Activated naive CD8-positive, alpha-beta T cell (primary cell): ENCODE measurements at regions not wholly inside any gene's neighbourhood (a gene's known extent, or its start where the extent isn't known, plus 50 kb on each side); places are given as distances from the start of the nearest gene placed in this dataset.

Experiments used
- H3K27ac Mint-ChIP-seq: one replicate; pipeline ENCODE4 v1.8.0; 2021; ENCODE audit warnings: mixed read lengths
- H3K27me3 Mint-ChIP-seq: one replicate; pipeline ENCODE4 v1.8.0; 2021; ENCODE audit warnings: mixed read lengths
- H3K36me3 Mint-ChIP-seq: one replicate; pipeline ENCODE4 v1.8.0; 2021; ENCODE audit warnings: mixed read lengths
- H3K4me1 Mint-ChIP-seq: one replicate; pipeline ENCODE4 v1.8.0; 2021; ENCODE audit warnings: low read depth, mixed read lengths
- H3K4me3 Mint-ChIP-seq: one replicate; pipeline ENCODE4 v1.8.0; 2021; ENCODE audit warnings: mild to moderate bottlenecking, mixed read lengths
- H3K9me3 Mint-ChIP-seq: one replicate; pipeline ENCODE4 v1.8.0; 2021; ENCODE audit warnings: low read depth, mixed read lengths

DNA sequence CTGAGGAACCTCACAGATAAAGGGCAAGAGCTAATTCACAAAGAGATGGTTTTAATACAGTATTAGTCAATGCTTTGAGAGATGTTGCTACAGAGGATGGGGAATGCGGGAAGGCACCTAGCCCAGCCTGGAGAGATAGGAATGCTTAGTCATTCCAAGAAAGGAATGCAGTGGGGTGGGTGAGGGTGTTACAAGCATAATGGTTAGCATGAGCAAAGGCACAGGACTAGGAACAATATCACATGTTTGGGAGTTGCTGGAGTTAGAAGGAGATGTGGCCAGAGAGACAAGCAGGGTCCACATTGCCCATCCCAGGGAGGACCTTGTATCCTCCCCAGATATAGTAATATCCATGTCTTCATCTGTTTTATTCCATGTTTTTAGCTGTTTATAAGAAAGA, 107.0 kb upstream of the OGFRL1 start:
- no peaks in the 10 kb centered on the region for H3K9me3 Mint-ChIP-seq
- no peak overlapping the region for H3K27ac Mint-ChIP-seq
- H3K36me3 Mint-ChIP-seq: no peaks in the 10 kb centered on the region
- peaks cover 14% of the 10 kb centered on the region for H3K27me3 Mint-ChIP-seq
- H3K4me1 Mint-ChIP-seq: no peaks in the 10 kb centered on the region
- H3K4me3 Mint-ChIP-seq: no peak overlapping the region

DNA sequence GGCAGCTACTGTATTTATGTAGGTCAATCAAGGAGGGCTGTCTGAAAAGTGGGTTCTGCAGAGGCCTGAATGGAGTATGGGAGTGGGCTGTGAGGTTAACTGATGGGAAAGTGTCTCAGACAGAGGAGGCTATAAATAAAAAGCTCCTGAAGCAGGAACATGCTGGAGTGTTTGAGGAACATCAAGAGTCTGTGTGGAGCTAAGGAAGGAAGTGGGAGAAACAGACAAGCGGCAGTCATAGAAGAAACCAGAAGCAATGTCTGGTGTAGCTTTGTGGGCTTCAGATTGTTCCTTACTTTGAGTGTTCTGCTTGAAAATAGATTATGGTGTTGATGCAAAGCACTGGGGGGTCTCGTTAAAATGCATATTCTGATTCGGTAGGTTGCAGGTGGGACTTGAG, 101.5 kb upstream of the OGFRL1 start:
- peaks cover 7% of the 10 kb centered on the region for H3K27me3 Mint-ChIP-seq
- H3K27ac Mint-ChIP-seq: no peak overlapping the region
- H3K4me3 Mint-ChIP-seq: no peak overlapping the region
- no peaks in the 10 kb centered on the region for H3K9me3 Mint-ChIP-seq
- no peaks in the 10 kb centered on the region for H3K36me3 Mint-ChIP-seq
- H3K4me1 Mint-ChIP-seq: no peaks in the 10 kb centered on the region

DNA sequence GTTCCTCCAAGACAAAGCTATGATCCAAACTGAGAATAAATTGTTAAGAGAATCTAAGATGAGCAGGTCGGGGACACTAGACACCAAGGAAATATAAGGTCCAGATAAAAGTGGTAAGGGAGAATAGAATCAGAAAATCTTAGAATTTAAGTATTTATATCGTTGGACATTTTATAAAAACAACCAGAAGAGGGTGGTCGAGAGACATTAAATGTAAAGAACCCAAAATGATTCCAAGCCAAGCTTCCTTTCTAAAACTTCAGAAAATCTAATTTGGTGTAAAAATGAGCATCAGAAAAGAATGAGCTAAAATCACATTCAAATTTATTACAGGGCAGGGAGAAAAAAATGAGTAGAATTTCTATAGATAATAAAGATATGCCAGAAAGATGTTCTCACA, 97.8 kb upstream of the OGFRL1 start:
- Mint-ChIP-seq H3K9me3 (no peaks in the 10 kb centered on the region), H3K4me1 (no peaks in the 10 kb centered on the region), H3K36me3 (no peaks in the 10 kb centered on the region)

DNA sequence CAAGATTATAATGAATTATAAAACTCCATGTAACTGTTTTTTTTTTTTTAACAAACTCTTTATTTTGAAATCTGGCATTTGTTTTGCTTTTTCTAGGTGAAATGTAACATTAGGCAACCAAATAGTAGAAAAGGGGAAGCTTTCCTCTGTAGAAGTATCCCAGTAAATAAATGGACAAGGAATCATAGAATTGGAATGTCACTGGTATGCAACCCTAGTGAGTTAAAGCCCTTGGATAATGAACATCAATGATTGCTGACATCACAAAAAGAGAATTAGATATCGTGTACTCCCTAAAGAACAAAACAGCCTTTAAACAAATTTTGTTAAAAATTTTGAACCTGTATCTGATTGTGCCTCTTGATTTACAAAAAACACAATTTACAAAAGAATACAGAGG, 93.9 kb upstream of the OGFRL1 start:
- H3K27ac Mint-ChIP-seq: no peak overlapping the region

More for the DNA sequence above, 97.8 kb upstream of the OGFRL1 start:
- H3K4me3 Mint-ChIP-seq: no peak overlapping the region
- peaks cover 2% of the 10 kb centered on the region for H3K27me3 Mint-ChIP-seq
- no peak overlapping the region for H3K27ac Mint-ChIP-seq

DNA sequence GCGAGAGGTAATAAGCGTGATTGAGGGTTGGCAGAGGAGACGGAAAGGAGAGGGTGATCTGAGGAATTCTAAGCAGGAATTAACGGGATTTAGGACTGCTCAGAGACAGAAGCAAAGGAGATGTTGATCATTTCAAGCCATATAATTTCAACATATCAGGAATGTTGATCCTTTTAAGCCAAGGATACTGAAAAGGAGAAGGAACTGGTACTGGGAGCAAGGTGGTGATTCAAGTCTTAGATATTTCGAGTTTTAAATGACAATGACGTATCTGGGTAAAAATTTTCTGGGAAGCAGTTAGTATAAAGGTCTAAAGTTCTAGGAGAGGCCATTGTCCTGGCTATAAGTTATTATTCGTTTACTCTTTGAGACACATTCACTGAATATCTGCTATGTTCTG, 91.3 kb upstream of the OGFRL1 start:
- no peaks in the 10 kb centered on the region for H3K9me3 Mint-ChIP-seq
- H3K27ac Mint-ChIP-seq: no peak overlapping the region
- H3K4me1 Mint-ChIP-seq: no peaks in the 10 kb centered on the region
- H3K4me3 Mint-ChIP-seq: no peak overlapping the region
- no peaks in the 10 kb centered on the region for H3K36me3 Mint-ChIP-seq
- H3K27me3 Mint-ChIP-seq: no peaks in the 10 kb centered on the region

More for the DNA sequence above, 93.9 kb upstream of the OGFRL1 start:
- H3K27me3 Mint-ChIP-seq: peaks cover 2% of the 10 kb centered on the region
- no peaks in the 10 kb centered on the region for H3K36me3 Mint-ChIP-seq
- H3K4me1 Mint-ChIP-seq: no peaks in the 10 kb centered on the region
- H3K4me3 Mint-ChIP-seq: no peak overlapping the region
- no peaks in the 10 kb centered on the region for H3K9me3 Mint-ChIP-seq

DNA sequence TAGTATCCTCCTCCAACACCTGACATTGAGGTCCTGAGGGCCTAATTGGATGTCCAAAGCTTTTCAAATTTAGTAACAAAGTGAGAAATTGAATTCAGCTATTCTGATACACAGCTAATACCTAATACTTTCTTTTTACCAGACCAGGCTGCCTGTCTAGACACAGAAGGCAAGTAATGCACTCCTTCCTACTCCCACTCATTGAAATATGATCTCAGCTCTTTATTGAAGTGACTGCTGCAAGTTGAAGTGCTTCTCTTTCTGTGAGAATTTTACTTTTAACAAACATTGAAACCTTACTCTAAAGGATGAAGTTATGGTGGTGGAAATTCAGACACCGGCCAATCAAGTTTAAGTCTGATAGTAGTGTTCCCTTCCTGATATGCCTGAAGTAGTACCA, 90.8 kb upstream of the OGFRL1 start:
- Mint-ChIP-seq H3K27ac (no peak overlapping the region), H3K27me3 (no peaks in the 10 kb centered on the region), H3K9me3 (no peaks in the 10 kb centered on the region)

DNA sequence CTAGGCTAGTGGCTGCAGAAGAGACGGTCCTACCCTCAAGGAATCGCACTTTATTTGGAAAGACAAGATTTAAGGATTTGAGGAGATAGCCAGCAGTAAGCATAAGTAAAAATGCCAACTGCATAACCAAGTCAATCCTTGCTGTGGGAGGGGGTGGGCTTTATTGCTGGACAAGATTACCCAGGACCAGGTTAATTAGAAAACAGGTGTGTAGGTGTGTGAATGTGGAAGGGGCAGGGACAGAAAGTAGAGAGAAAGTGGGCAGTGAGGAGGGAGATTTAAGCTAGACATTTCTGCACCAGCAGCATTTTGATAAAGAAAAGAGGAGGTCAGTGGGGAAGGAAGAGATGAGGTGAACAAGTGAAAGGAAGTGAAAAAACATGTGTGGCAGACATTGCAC, 89.7 kb upstream of the OGFRL1 start:
- no peaks in the 10 kb centered on the region for H3K4me1 Mint-ChIP-seq

More for the DNA sequence above, 90.8 kb upstream of the OGFRL1 start:
- Mint-ChIP-seq H3K36me3 (no peaks in the 10 kb centered on the region), H3K4me3 (no peak overlapping the region), H3K4me1 (no peaks in the 10 kb centered on the region)

DNA sequence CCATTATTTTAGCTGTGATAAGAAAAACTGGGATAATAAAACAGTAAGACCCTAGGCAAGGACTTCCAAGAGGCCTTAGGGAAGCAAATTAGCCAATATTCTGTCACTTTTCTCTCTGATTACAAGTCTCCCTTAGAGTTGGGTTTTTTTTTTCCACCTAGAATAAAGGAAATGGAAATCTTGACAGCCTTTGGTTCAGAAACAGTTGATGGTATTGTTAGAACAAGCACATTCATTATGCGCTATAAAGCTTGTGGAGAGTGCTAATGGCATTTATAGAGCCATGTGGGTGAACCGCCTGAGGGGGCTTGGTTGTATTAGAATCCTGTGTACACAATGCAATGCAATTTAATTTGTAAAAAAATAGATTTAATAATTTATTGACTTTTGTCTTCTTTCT, 88.9 kb upstream of the OGFRL1 start:
- Mint-ChIP-seq H3K9me3 (no peaks in the 10 kb centered on the region), H3K36me3 (no peaks in the 10 kb centered on the region), H3K27ac (no peak overlapping the region), H3K4me1 (no peaks in the 10 kb centered on the region), H3K4me3 (no peak overlapping the region), H3K27me3 (no peaks in the 10 kb centered on the region)

More for the DNA sequence above, 89.7 kb upstream of the OGFRL1 start:
- no peak overlapping the region for H3K27ac Mint-ChIP-seq
- H3K27me3 Mint-ChIP-seq: no peaks in the 10 kb centered on the region
- H3K9me3 Mint-ChIP-seq: no peaks in the 10 kb centered on the region
- no peak overlapping the region for H3K4me3 Mint-ChIP-seq
- no peaks in the 10 kb centered on the region for H3K36me3 Mint-ChIP-seq

DNA sequence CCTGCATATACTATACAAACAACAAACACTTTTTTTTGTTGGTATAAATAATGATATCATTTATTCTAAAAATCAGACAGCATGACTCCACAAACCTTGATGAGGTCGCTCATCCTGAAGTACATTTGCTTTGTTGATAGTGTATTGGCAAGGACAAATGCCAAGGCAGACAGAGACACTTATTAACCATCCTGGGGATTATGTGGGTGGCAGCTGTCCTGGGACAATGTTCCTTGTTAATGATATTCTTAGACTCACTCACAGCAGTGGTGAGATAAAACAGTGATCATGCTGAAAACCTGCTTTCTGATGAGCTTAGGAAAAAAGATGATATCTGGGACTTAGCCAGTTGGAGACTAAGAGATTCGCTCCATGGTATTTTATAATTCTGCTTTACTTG, 85.4 kb upstream of the OGFRL1 start:
- H3K27ac Mint-ChIP-seq: no peak overlapping the region
- H3K4me1 Mint-ChIP-seq: no peaks in the 10 kb centered on the region
- H3K36me3 Mint-ChIP-seq: no peaks in the 10 kb centered on the region
- peaks cover 1% of the 10 kb centered on the region for H3K27me3 Mint-ChIP-seq
- H3K4me3 Mint-ChIP-seq: no peak overlapping the region
- H3K9me3 Mint-ChIP-seq: no peaks in the 10 kb centered on the region

DNA sequence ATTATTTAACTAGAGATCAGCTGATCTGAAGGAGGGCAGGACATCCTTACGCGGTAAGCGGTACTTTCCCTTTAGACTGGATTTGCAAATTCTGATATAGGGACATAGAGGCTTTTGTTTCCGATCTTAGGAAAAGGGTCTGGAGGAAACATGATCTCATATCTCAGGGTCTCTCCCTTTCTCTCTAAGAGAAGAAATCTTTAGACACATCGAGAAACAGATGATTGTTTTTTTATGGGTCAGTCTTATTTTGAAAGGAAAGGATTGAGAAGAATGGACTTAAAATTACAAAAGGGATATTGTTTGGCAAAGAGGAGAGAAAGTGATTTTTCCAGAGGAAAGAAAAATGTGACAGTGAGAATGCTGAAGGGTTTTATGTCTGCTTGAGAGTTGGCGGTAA, 83.9 kb upstream of the OGFRL1 start:
- H3K27me3 Mint-ChIP-seq: peaks cover 1% of the 10 kb centered on the region
- H3K27ac Mint-ChIP-seq: no peak overlapping the region
- no peaks in the 10 kb centered on the region for H3K9me3 Mint-ChIP-seq
- no peaks in the 10 kb centered on the region for H3K4me1 Mint-ChIP-seq
- no peaks in the 10 kb centered on the region for H3K36me3 Mint-ChIP-seq
- no peak overlapping the region for H3K4me3 Mint-ChIP-seq

DNA sequence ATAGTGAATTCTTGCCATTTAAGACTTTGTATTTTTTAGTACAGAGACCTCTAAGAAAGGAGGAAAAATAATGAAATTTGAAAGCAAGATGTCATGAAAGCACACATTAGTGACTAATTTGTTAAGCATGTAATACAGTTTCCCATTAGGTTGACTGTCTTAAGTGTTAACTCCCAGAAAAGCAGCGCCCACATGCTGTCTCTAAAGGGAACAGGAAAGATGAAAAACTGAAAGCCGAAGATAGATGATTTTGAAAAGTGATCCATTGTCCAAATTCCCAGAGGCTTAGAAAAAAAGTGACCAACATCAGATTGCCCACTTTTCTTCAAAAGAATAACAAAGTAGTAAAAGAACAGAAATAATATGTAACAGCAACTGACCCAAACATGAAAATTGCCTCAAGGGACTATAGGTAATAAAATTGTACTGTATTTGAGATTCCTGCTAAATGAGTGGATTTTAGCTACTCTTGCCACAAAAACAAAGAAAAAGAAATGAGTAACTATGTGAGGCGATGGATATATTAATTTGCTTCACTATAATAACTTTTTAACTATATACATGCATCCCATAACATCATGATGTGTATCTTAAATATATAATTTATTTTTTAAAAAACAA, 83.2 kb upstream of the OGFRL1 start:
- no peaks in the 10 kb centered on the region for H3K36me3 Mint-ChIP-seq
- no peaks in the 10 kb centered on the region for H3K4me1 Mint-ChIP-seq
- no peak overlapping the region for H3K4me3 Mint-ChIP-seq
- peaks cover 1% of the 10 kb centered on the region for H3K27me3 Mint-ChIP-seq
- H3K9me3 Mint-ChIP-seq: no peaks in the 10 kb centered on the region
- no peak overlapping the region for H3K27ac Mint-ChIP-seq

DNA sequence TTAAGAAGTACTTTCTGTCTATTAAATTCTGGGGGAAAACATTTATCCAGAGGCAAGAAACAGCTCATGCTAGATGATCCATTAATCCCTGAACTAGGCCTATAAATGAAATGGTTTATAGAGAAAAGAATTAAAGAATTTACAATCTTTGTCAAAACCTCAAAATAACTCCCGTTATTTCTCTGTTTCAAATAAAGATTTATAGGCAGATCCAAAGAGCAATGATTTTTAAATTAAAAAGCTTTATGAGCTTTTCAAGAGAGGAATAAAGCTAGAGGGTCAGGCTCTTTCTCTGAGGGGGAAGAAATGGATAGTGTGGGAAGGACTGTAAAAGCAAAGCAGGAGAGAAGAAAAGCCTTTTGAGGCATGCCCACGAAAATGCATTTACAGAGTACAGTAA, 82.5 kb upstream of the OGFRL1 start:
- Mint-ChIP-seq H3K4me1 (no peaks in the 10 kb centered on the region), H3K4me3 (no peak overlapping the region), H3K9me3 (no peaks in the 10 kb centered on the region), H3K27me3 (peaks cover 1% of the 10 kb centered on the region), H3K36me3 (no peaks in the 10 kb centered on the region), H3K27ac (no peak overlapping the region)

DNA sequence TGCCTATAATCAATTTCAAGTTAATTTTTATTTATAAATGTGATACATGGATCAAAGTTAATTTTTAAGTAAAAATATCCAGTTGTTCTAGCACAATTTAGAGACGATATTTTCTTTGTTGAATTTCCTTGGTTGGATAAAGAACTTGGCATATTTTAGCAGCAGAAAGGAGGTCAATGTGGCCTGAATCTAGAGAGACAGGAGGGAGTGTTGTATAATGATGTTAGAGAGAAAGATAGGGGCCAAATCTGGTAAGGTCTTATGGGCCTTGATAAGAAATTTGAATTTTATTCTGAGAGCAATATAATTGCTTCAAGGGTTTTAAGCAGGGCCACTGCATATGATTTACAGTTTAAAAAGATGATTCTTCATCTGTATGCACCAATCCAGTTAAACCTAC, 79.4 kb upstream of the OGFRL1 start:
- H3K27ac Mint-ChIP-seq: no peak overlapping the region
- peaks cover 1% of the 10 kb centered on the region for H3K27me3 Mint-ChIP-seq
- no peaks in the 10 kb centered on the region for H3K9me3 Mint-ChIP-seq
- no peaks in the 10 kb centered on the region for H3K4me1 Mint-ChIP-seq
- no peaks in the 10 kb centered on the region for H3K36me3 Mint-ChIP-seq
- no peak overlapping the region for H3K4me3 Mint-ChIP-seq

DNA sequence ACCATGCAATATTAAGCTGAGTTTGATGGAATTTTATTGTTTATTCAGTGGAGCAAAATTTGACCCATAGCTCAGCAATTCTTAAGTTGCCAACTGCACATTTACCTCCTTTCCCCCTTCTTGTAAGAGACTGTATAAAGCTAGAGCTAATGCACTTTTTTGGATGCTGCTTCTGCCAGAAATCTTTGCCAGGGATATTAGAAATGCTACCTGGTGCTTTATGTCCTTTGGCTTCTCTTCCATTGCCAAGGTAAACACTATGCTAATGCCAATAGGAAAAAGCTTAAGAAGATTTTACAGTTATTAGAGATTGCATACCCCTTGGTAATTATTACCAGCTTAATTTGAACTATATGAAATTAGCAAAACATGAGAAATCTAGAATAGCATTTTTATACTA, 79.0 kb upstream of the OGFRL1 start:
- H3K4me1 Mint-ChIP-seq: no peaks in the 10 kb centered on the region
- H3K36me3 Mint-ChIP-seq: no peaks in the 10 kb centered on the region
- peaks cover 1% of the 10 kb centered on the region for H3K27me3 Mint-ChIP-seq
- H3K9me3 Mint-ChIP-seq: no peaks in the 10 kb centered on the region
- no peak overlapping the region for H3K4me3 Mint-ChIP-seq
- H3K27ac Mint-ChIP-seq: no peak overlapping the region

DNA sequence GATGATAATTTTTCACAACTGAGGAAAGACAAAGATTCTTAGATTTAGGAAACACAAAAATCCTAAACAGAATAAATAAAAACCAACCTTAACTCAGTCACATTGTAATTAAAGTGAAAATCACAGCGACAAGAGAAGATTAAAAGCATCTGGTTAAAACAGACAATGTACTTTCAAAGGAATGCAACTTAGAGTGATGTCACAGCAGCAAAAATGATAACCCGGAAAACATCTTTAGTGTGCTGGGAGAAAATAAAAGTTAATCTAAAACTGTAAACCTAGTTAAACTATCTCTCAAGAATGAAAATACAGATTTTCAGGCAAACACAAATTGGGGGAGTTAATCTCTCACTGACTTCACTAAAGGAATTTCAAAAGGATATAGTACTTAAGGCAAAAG, 76.8 kb upstream of the OGFRL1 start:
- H3K27ac Mint-ChIP-seq: no peak overlapping the region
- no peaks in the 10 kb centered on the region for H3K36me3 Mint-ChIP-seq
- H3K27me3 Mint-ChIP-seq: peaks cover 1% of the 10 kb centered on the region
- H3K9me3 Mint-ChIP-seq: no peaks in the 10 kb centered on the region
- H3K4me3 Mint-ChIP-seq: no peak overlapping the region
- no peaks in the 10 kb centered on the region for H3K4me1 Mint-ChIP-seq

DNA sequence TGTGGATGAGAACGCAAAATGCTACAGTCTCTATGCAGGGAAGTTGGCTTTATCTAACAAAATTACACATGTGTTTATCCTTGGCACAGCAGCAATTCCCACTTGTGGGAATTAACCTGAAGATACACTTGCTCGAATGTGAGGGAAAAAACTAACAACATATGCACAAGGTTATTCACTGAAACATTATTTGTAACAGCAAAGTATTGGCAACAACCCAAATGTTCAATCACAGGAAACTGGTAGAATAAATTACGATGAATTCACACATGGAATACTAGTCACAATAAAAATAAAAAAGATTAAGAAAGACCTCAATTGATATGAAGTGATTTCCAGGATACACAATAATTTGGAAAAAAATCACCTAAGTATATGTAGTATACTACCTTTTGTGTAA, 68.1 kb upstream of the OGFRL1 start:
- Mint-ChIP-seq H3K27ac (no peak overlapping the region), H3K36me3 (no peaks in the 10 kb centered on the region), H3K27me3 (no peaks in the 10 kb centered on the region), H3K4me1 (peaks cover 2% of the 10 kb centered on the region), H3K9me3 (no peaks in the 10 kb centered on the region), H3K4me3 (no peak overlapping the region)
